Smooth muscle cell (in vitro differentiated cells): ENCODE measurements at regions not wholly inside any gene's neighbourhood (a gene's known extent, or its start where the extent isn't known, plus 50 kb on each side); places are given as distances from the start of the nearest gene placed in this dataset.

ENCODE experiments used
- DNase-seq: peaks from one replicate; lab custom pipeline; 2025; ENCODE audit not compliant: unreplicated experiment; lab: John Stamatoyannopoulos, UW
- H2AFZ ChIP-seq: fragments of 200-600 bp; sonication (generic); 2 replicates; pipeline ENCODE4 v1.6.0; 2016; ENCODE audit warnings: antibody characterized with exemption, low read depth, mild to moderate bottlenecking
- H3F3A ChIP-seq: fragments of 200-600 bp; sonication (generic); 2 replicates; pipeline ENCODE4 v1.6.0; 2017; ENCODE audit warnings: antibody characterized with exemption, low read depth
- H3K27ac ChIP-seq: fragments of 200-600 bp; sonication (generic); 2 replicates; pipeline ENCODE4 v1.5.1; 2016; ENCODE audit warnings: low read depth, mild to moderate bottlenecking
- H3K27me3 ChIP-seq: fragments of 200-600 bp; sonication (generic); 2 replicates; pipeline ENCODE4 v1.6.1; 2016; ENCODE audit warnings: low read depth, mild to moderate bottlenecking
- H3K36me3 ChIP-seq: fragments of 200-600 bp; sonication (generic); 2 replicates; pipeline ENCODE4 v1.5.1; 2016; ENCODE audit warnings: low read depth
- H3K4me1 ChIP-seq: fragments of 200-600 bp; sonication (generic); 2 replicates; pipeline ENCODE4 v1.5.1; 2016; ENCODE audit warnings: low read depth
- H3K4me2 ChIP-seq: fragments of 200-600 bp; sonication (generic); 2 replicates; pipeline ENCODE4 v1.6.0; 2016; ENCODE audit warnings: mild to moderate bottlenecking
- H3K4me3 ChIP-seq: fragments of 200-600 bp; sonication (generic); 2 replicates; pipeline ENCODE4 v1.5.1; 2016; ENCODE audit warnings: mild to moderate bottlenecking
- H3K79me2 ChIP-seq: fragments of 200-600 bp; sonication (generic); 2 replicates; pipeline ENCODE4 v1.6.0; 2016; ENCODE audit warnings: low read depth, mild to moderate bottlenecking
- H3K9ac ChIP-seq: fragments of 200-600 bp; sonication (generic); 2 replicates; pipeline ENCODE4 v1.6.0; 2016; ENCODE audit warnings: low read depth
- H3K9me3 ChIP-seq: fragments of 200-600 bp; sonication (generic); replicated peaks from 2 replicates; pipeline ENCODE4 v1.5.1; 2016; ENCODE audit warnings: low read depth
- H4K20me1 ChIP-seq: fragments of 200-600 bp; sonication (generic); 2 replicates; pipeline ENCODE4 v1.6.0; 2016; ENCODE audit warnings: low read depth
- WGBS: methylation state at CpG from one replicate; pipeline ENCODE4 v1.1.7; 2016; ENCODE audit warnings: low lambda C conversion rate; 5-methylcytosine and 5-hydroxymethylcytosine counted together
- TF ChIP-seq, protein P1 (sequence below): fragments of 200-600 bp; sonication (generic); IDR thresholded peaks from 2 replicates; pipeline ENCODE4 v1.5.1; 2017; ENCODE audit warnings: borderline replicate concordance, mild to moderate bottlenecking, antibody characterized with exemption; ENCODE audit not compliant: insufficient read depth, poor library complexity, severe bottlenecking

- H3K36me3 ChIP-seq: no peaks in the 10 kb centered on the region
- H2AFZ ChIP-seq: no peak overlapping the region
- H3K4me3 ChIP-seq: no peak overlapping the region
- DNase-seq: no peak
- no peak overlapping the region for H3K9ac ChIP-seq
- no peaks in the 10 kb centered on the region for H3K79me2 ChIP-seq
- TF ChIP-seq, protein P1, sequence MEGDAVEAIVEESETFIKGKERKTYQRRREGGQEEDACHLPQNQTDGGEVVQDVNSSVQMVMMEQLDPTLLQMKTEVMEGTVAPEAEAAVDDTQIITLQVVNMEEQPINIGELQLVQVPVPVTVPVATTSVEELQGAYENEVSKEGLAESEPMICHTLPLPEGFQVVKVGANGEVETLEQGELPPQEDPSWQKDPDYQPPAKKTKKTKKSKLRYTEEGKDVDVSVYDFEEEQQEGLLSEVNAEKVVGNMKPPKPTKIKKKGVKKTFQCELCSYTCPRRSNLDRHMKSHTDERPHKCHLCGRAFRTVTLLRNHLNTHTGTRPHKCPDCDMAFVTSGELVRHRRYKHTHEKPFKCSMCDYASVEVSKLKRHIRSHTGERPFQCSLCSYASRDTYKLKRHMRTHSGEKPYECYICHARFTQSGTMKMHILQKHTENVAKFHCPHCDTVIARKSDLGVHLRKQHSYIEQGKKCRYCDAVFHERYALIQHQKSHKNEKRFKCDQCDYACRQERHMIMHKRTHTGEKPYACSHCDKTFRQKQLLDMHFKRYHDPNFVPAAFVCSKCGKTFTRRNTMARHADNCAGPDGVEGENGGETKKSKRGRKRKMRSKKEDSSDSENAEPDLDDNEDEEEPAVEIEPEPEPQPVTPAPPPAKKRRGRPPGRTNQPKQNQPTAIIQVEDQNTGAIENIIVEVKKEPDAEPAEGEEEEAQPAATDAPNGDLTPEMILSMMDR: no peak
- no peaks in the 10 kb centered on the region for H3F3A ChIP-seq
- H3K4me2 ChIP-seq: no peak overlapping the region
- no peak overlapping the region for H3K27ac ChIP-seq
- H3K4me1 ChIP-seq: peaks cover 4% of the 10 kb centered on the region
- H3K9me3 ChIP-seq: no peaks in the 10 kb centered on the region
- H3K27me3 ChIP-seq: no peaks in the 10 kb centered on the region
- 90% methylated on average over 5 of the region's 5 CpGs for WGBS
- H4K20me1 ChIP-seq: no peaks in the 10 kb centered on the region
These were observed 75.1 kb upstream of the INSIG1 start for GRCh38 chr7:155222573-155222972.

DNA sequence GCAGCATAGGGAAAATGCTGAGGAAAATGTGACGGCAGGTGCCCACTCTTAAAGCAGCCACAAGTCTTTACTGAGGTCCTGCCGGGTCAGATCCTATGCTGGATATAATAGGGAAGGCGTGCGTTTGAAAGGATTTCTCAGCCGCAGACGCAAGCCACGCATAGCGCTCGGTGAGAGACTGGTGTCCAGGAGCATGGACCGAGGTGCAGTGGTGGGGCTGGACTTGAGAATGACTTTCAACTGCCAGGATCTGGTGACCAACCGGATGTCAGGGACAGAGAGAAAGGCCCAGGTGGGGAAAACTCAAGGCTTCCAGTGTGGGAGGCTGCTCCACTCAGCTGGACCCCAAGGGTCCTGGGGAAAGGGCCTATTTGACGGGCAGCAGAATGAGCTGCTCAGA lies 74.7 kb upstream of the INSIG1 start:
- no peak overlapping the region for H2AFZ ChIP-seq
- no peak overlapping the region for H3K9ac ChIP-seq
- H3K4me3 ChIP-seq: no peak overlapping the region
- no peaks in the 10 kb centered on the region for H3K79me2 ChIP-seq
- no peaks in the 10 kb centered on the region for H3F3A ChIP-seq
- DNase-seq: no peak
- H4K20me1 ChIP-seq: no peaks in the 10 kb centered on the region
- no peak overlapping the region for H3K4me2 ChIP-seq
- TF ChIP-seq, protein P1: no peak
- H3K27ac ChIP-seq: no peak overlapping the region
- H3K9me3 ChIP-seq: no peaks in the 10 kb centered on the region
- WGBS: 97% methylated on average over 12 of the region's 12 CpGs
- H3K27me3 ChIP-seq: no peaks in the 10 kb centered on the region
- peaks cover 8% of the 10 kb centered on the region for H3K4me1 ChIP-seq
- H3K36me3 ChIP-seq: no peaks in the 10 kb centered on the region

DNA sequence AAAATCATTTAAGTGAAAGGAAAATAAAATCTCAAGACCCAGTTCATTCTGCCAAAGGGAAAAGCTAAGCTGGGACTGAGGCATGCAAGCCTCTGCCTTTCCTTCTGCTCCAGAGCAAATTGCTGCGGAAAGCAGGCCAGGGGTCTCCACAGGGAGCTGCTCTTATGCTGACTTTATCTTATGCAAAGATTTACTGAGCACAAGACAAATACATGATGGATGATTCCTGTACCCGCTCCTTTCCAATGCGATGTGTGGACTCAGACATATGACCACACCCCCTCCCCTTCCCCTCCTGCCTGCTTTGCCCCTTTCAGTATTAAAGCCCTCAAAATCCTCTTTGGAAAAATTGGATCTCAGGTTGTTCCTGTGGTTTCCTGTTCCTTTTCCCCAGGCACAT lies 74.2 kb upstream of the INSIG1 start:
- no peaks in the 10 kb centered on the region for H3K9me3 ChIP-seq
- H2AFZ ChIP-seq: no peak overlapping the region
- H3K4me1 ChIP-seq: peaks cover 13% of the 10 kb centered on the region
- no peak overlapping the region for H3K9ac ChIP-seq
- TF ChIP-seq, protein P1: no peak
- no peaks in the 10 kb centered on the region for H3K36me3 ChIP-seq
- no peaks in the 10 kb centered on the region for H3K27me3 ChIP-seq
- no peak overlapping the region for H3K4me2 ChIP-seq
- H3K79me2 ChIP-seq: no peaks in the 10 kb centered on the region
- H4K20me1 ChIP-seq: no peaks in the 10 kb centered on the region
- no peak for DNase-seq
- H3F3A ChIP-seq: no peaks in the 10 kb centered on the region
- H3K4me3 ChIP-seq: no peak overlapping the region
- WGBS: 98% methylated on average over 3 of the region's 3 CpGs
- H3K27ac ChIP-seq: no peak overlapping the region

GRCh38 chr7:155224116-155224811 lies 73.4 kb upstream of the INSIG1 start:
- Histone ChIP-seq H3F3A (peaks cover 5% of the 10 kb centered on the region), H3K27ac (peak overlapping the region; percentile 28), H3K4me2 (no peak overlapping the region), H2AFZ (no peak overlapping the region), H3K4me1 (peaks cover 14% of the 10 kb centered on the region), H3K36me3 (no peaks in the 10 kb centered on the region), H3K4me3 (no peak overlapping the region), H3K79me2 (no peaks in the 10 kb centered on the region), H4K20me1 (no peaks in the 10 kb centered on the region), H3K9ac (no peak overlapping the region), H3K9me3 (no peaks in the 10 kb centered on the region), H3K27me3 (no peaks in the 10 kb centered on the region)
- 71% methylated on average over 12 of the region's 12 CpGs for WGBS
- DNase-seq: no peak
- TF ChIP-seq, protein P1: no peak
